Right lobe of liver (tissue), 6 donors: ENCODE measurements at regions not wholly inside any gene's neighbourhood (a gene's known extent, or its start where the extent isn't known, plus 50 kb on each side); places are given as distances from the start of the nearest gene placed in this dataset.
"Not testable (repeated sequence)": the region's sequence is repeated elsewhere in the genome, so short reads cannot be mapped to it uniquely, and the experiment has no call there.

Experiments used
- ATAC-seq, 4 donors: fragments of 200-7000 bp; cut with Tn5 transposase; one replicate each; pipeline ENCODE4 v1.9.1; 2020; ENCODE audit warnings: mild to moderate bottlenecking in 4 of 4, moderate library complexity in 4 of 4
- DNase-seq, 3 donors: peaks; one replicate each; pipeline ENCODE4 v3.0.0-alpha.2; 2020
- H3K27ac ChIP-seq, 3 donors: fragments of 200-600 bp; one replicate each; pipeline ENCODE4 v1.8.0; 2022
- H3K27me3 ChIP-seq, 2 donors: fragments of 200-600 bp; one replicate each; pipeline ENCODE4 v1.8.0; 2022
- H3K36me3 ChIP-seq, 4 donors: fragments of 200-600 bp; sonication (generic) in 1 of 4; one replicate each; pipeline versions ENCODE4 v1.5.1 to v1.8.0; 2017 to 2022; ENCODE audit warnings: control low read depth in 1 of 4
- H3K4me1 ChIP-seq, 4 donors: fragments of 200-600 bp; sonication (generic) in 1 of 4; one replicate each; pipeline versions ENCODE4 v1.5.1 to v1.8.0; 2017 to 2022; ENCODE audit warnings: control low read depth in 1 of 4
- H3K4me3 ChIP-seq, 3 donors: fragments of 200-600 bp; one replicate each; pipeline ENCODE4 v1.8.0; 2022
- H3K9me3 ChIP-seq, 4 donors: fragments of 200-600 bp; sonication (generic) in 1 of 4; one replicate each; pipeline versions ENCODE4 v1.5.1 to v1.8.0; 2017 to 2022; ENCODE audit warnings: control low read depth in 1 of 4
- POLR2A ChIP-seq: fragments of 450-650 bp; IDR thresholded peaks from one replicate; pipeline ENCODE4 v1.6.1; 2017; ENCODE audit warnings: antibody characterized with exemption, mild to moderate bottlenecking
- WGBS: methylation state at CpG from one replicate; pipeline ENCODE4 v1.1.6; 2018; ENCODE audit warnings: low coverage, low lambda C conversion rate; ENCODE audit not compliant: insufficient coverage; ENCODE audit errors: missing lambda C conversion rate; 5-methylcytosine and 5-hydroxymethylcytosine counted together
- intact Hi-C, 2 donors: fragments of 100-400 bp; cut with DNase I; formaldehyde crosslinking; loops; one replicate each; pipeline versions ENCODE4 v1.11.2 to v1.14.1; 2022
- TF ChIP-seq, protein P1 (sequence below), 4 donors: fragments of 200-600 bp in 3 of 4; fragments of 450-650 bp in 1 of 4; IDR thresholded peaks; one replicate each; pipeline versions ENCODE4 v1.5.1 to v1.8.0; 2016 to 2022; ENCODE audit warnings: antibody characterized with exemption in 4 of 4, mild to moderate bottlenecking in 2 of 4
- donor health status: DM: no; HTN: yes; CAD: no.
- donor health status: DM: no; HTN: no; CAD: no.
- donor health status: DM: no; HTN: no; CAD: no.
- donor health status: DM: no; HTN: yes; CAD: no.
- donor health status: DM: no; HTN: yes; CAD: no.

DNA sequence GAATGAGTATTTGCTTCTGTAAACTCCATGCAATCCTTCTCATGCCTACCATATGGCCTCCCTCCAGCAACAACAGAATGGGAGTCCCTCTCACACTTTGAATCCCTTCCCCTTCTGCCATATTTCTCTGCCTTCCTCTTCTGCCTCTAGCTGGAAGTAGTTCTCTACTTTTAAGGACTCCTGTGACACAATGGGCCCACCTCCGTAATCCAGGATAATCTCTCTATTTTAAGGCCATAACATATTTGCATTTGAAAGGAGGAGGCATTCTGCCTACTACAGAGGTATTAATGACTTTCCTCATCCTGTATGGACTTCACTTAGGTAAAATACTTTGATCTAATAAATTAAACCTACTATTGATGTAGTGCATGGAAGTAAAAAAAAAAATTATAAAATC, 155.4 kb upstream of the ITGA1 start:
- intact Hi-C loops: no loop called here
- H3K9me3 ChIP-seq: no peaks in the 10 kb centered on the region
- H3K27me3 ChIP-seq: no peaks in the 10 kb centered on the region
- H3K4me3 ChIP-seq: no peak overlapping the region
- ATAC-seq (no peak), DNase-seq (no peak)
- TF ChIP-seq, protein P1, sequence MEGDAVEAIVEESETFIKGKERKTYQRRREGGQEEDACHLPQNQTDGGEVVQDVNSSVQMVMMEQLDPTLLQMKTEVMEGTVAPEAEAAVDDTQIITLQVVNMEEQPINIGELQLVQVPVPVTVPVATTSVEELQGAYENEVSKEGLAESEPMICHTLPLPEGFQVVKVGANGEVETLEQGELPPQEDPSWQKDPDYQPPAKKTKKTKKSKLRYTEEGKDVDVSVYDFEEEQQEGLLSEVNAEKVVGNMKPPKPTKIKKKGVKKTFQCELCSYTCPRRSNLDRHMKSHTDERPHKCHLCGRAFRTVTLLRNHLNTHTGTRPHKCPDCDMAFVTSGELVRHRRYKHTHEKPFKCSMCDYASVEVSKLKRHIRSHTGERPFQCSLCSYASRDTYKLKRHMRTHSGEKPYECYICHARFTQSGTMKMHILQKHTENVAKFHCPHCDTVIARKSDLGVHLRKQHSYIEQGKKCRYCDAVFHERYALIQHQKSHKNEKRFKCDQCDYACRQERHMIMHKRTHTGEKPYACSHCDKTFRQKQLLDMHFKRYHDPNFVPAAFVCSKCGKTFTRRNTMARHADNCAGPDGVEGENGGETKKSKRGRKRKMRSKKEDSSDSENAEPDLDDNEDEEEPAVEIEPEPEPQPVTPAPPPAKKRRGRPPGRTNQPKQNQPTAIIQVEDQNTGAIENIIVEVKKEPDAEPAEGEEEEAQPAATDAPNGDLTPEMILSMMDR (IDR thresholded peaks at IDR 0.05): no peak
- WGBS: 64% methylated on average over 1 of the region's 1 CpG
- H3K4me1 ChIP-seq: no peaks in the 10 kb centered on the region
- no peak overlapping the region for H3K27ac ChIP-seq
- H3K36me3 ChIP-seq: no peaks in the 10 kb centered on the region

- H3K4me1 ChIP-seq, H3K9me3 ChIP-seq, H3K4me3 ChIP-seq, ATAC-seq, H3K36me3 ChIP-seq, H3K27ac ChIP-seq, DNase-seq, intact Hi-C loops, H3K27me3 ChIP-seq: not testable (repeated sequence)
- WGBS: 76% methylated on average over 4 of the region's 4 CpGs
Measured at GRCh38 chr5:52634171-52634570, 153.5 kb upstream of the ITGA1 start.

- Histone ChIP-seq H3K27ac (no peak overlapping the region), H3K27me3 (no peaks in the 10 kb centered on the region), H3K9me3 (no peaks in the 10 kb centered on the region), H3K4me3 (no peak overlapping the region), H3K4me1 (no peaks in the 10 kb centered on the region), H3K36me3 (no peaks in the 10 kb centered on the region)
- TF ChIP-seq POLR2A: no peak
- TF ChIP-seq, protein P1 (IDR thresholded peaks at IDR 0.05): no peak
- intact Hi-C loops: no loop called here
- ATAC-seq (no peak), DNase-seq (no peak)
- 11% methylated on average over 1 of the region's 1 CpG for WGBS
Measured at GRCh38 chr5:52638732-52639131, 149.0 kb upstream of the ITGA1 start.

DNA sequence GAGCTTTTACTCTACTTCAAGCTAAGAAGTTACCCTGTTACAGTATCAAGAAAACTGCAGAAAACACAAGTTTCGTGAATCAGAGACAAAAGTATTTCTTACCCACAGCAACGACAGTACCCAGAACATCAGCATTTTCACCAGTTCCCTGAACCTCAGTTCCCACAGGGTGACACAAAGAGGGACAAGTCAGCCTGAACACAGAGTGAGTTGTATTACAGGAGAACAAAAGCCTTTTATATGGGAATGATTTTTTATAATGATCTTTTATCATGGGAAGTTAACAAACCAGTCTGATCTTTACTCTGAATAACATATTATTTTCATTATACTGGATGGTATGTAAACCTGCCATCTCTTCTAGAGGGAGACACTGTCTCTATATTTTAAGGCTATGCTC, 139.0 kb upstream of the ITGA1 start:
- WGBS: no CpG with 5 or more reads among the region's 2 CpGs
- Histone ChIP-seq H3K36me3 (no peaks in the 10 kb centered on the region), H3K9me3 (no peaks in the 10 kb centered on the region), H3K4me1 (no peaks in the 10 kb centered on the region), H3K27me3 (no peaks in the 10 kb centered on the region), H3K27ac (no peak overlapping the region), H3K4me3 (no peak overlapping the region)
- no peak for TF ChIP-seq POLR2A
- TF ChIP-seq, protein P1 (IDR thresholded peaks at IDR 0.05): no peak
- intact Hi-C loops: no loop called here
- no peak for ATAC-seq
- no peak for DNase-seq

- Histone ChIP-seq H3K27me3 (no peaks in the 10 kb centered on the region), H3K4me3 (no peak overlapping the region), H3K9me3 (no peaks in the 10 kb centered on the region), H3K4me1 (no peaks in the 10 kb centered on the region), H3K36me3 (no peaks in the 10 kb centered on the region), H3K27ac (no peak overlapping the region)
- TF ChIP-seq, protein P1 (IDR thresholded peaks at IDR 0.05): no peak
- DNase-seq (no peak), ATAC-seq (no peak)
- 43% methylated on average over 1 of the region's 1 CpG for WGBS
- intact Hi-C loops: loop anchor here in 1 of 2 donors (10.0 kb wide), 1 partner anchor 1690 kb away; no protein-coding TSS in a partner anchor
Measured at GRCh38 chr5:52655163-52655562, 132.6 kb upstream of the ITGA1 start.
